DND-41 (cell line): ENCODE measurements at regions not wholly inside any gene's neighbourhood (a gene's known extent, or its start where the extent isn't known, plus 50 kb on each side); places are given as distances from the start of the nearest gene placed in this dataset.

Experiments
- ATAC-seq: fragments of 200-7000 bp; cut with Tn5 transposase; 3 replicates; pipeline ENCODE4 v1.9.1; 2021; ENCODE audit warnings: low read depth; ENCODE audit not compliant: insufficient read depth
- DNase-seq: peaks from one replicate; pipeline ENCODE4 v3.0.0-alpha.2; 2020
- H2AFZ ChIP-seq: 2 replicates; pipeline ENCODE4 v1.6.0; 2012; ENCODE audit warnings: low read depth, low read length
- H3K27ac ChIP-seq: 2 replicates; pipeline ENCODE4 v1.5.1; 2012; ENCODE audit warnings: low read length, inconsistent platforms
- H3K27me3 ChIP-seq: fragments of 200-600 bp; sonication (generic); 2 replicates; pipeline ENCODE4 v1.6.0; 2012; ENCODE audit warnings: low read length, mild to moderate bottlenecking, inconsistent platforms; ENCODE audit not compliant: insufficient read depth, poor library complexity
- H3K36me3 ChIP-seq: 2 replicates; pipeline ENCODE4 v1.5.1; 2012; ENCODE audit warnings: low read length, inconsistent platforms; ENCODE audit not compliant: insufficient read depth
- H3K4me1 ChIP-seq: 2 replicates; pipeline ENCODE4 v1.5.1; 2012; ENCODE audit warnings: mild to moderate bottlenecking, low read length; ENCODE audit not compliant: insufficient read depth
- H3K4me2 ChIP-seq: 2 replicates; pipeline ENCODE4 v1.6.0; 2012; ENCODE audit warnings: mild to moderate bottlenecking, moderate library complexity, low read length, inconsistent platforms; ENCODE audit not compliant: insufficient read depth
- H3K4me3 ChIP-seq, 2 experiments: fragments of 200-600 bp in 1 of 2; shearing (Covaris generic) in 1 of 2; 2 replicates each; pipeline ENCODE4 v1.5.1; 2012 to 2016; ENCODE audit warnings: inconsistent platforms in 2 of 2, low read length in 2 of 2, mild to moderate bottlenecking in 2 of 2, low read depth in 1 of 2, moderate library complexity in 1 of 2
- H3K79me2 ChIP-seq: 2 replicates; pipeline ENCODE4 v1.6.0; 2012; ENCODE audit warnings: low read length, inconsistent platforms; ENCODE audit not compliant: insufficient read depth
- H3K9ac ChIP-seq: 2 replicates; pipeline ENCODE4 v1.6.0; 2012; ENCODE audit warnings: low read depth, mild to moderate bottlenecking, inconsistent platforms, low read length, moderate library complexity
- H3K9me3 ChIP-seq: 2 replicates; pipeline ENCODE4 v1.5.1; 2012; ENCODE audit warnings: low read length, moderate library complexity, mild to moderate bottlenecking, inconsistent platforms; ENCODE audit not compliant: insufficient read depth, severe bottlenecking
- H4K20me1 ChIP-seq: 2 replicates; pipeline ENCODE4 v1.6.0; 2012; ENCODE audit warnings: low read length; ENCODE audit not compliant: insufficient read depth
- EZH2 ChIP-seq: IDR thresholded peaks from 3 replicates; pipeline ENCODE4 v1.6.1; 2012; ENCODE audit warnings: borderline replicate concordance, low read depth, mild to moderate bottlenecking, moderate library complexity, low read length, inconsistent platforms; ENCODE audit not compliant: severe bottlenecking
- TF ChIP-seq, protein P1 (sequence below): IDR thresholded peaks from 2 replicates; pipeline ENCODE4 v1.5.1; 2012; ENCODE audit warnings: borderline replicate concordance, low read length, moderate library complexity, mild to moderate bottlenecking; ENCODE audit not compliant: poor library complexity, severe bottlenecking; ENCODE audit errors: extremely low read depth

DNA sequence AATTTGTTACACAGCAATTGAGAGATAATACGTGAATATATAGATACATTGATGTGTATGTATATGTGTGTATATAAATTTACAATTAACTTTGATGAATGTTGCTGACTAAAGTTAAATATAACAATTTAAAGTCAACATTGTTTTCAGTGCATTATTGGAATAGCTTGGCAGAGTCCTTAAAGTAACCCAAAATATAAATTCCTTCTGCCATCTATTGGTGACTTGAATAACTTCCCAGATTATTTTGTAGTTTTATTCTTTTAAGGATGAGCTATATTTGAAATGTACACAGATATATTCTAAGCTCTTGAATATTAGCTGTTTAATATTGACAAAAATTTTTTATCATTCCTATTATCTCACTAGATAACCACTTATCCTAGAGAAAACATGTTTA, 298.2 kb upstream of the FSTL5 start:
- no peak overlapping the region for H3K4me2 ChIP-seq
- no peak for TF ChIP-seq EZH2
- TF ChIP-seq, protein P1, sequence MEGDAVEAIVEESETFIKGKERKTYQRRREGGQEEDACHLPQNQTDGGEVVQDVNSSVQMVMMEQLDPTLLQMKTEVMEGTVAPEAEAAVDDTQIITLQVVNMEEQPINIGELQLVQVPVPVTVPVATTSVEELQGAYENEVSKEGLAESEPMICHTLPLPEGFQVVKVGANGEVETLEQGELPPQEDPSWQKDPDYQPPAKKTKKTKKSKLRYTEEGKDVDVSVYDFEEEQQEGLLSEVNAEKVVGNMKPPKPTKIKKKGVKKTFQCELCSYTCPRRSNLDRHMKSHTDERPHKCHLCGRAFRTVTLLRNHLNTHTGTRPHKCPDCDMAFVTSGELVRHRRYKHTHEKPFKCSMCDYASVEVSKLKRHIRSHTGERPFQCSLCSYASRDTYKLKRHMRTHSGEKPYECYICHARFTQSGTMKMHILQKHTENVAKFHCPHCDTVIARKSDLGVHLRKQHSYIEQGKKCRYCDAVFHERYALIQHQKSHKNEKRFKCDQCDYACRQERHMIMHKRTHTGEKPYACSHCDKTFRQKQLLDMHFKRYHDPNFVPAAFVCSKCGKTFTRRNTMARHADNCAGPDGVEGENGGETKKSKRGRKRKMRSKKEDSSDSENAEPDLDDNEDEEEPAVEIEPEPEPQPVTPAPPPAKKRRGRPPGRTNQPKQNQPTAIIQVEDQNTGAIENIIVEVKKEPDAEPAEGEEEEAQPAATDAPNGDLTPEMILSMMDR: no peak
- H3K4me3 ChIP-seq: no peak overlapping the region
- H3K27me3 ChIP-seq: no peaks in the 10 kb centered on the region
- no peaks in the 10 kb centered on the region for H3K36me3 ChIP-seq
- H3K27ac ChIP-seq: no peak overlapping the region
- no peak for DNase-seq
- no peaks in the 10 kb centered on the region for H4K20me1 ChIP-seq
- H3K4me1 ChIP-seq: no peaks in the 10 kb centered on the region
- H2AFZ ChIP-seq: no peak overlapping the region
- H3K9ac ChIP-seq: no peak overlapping the region
- H3K79me2 ChIP-seq: no peaks in the 10 kb centered on the region
- no peaks in the 10 kb centered on the region for H3K9me3 ChIP-seq
- ATAC-seq: no peak

DNA sequence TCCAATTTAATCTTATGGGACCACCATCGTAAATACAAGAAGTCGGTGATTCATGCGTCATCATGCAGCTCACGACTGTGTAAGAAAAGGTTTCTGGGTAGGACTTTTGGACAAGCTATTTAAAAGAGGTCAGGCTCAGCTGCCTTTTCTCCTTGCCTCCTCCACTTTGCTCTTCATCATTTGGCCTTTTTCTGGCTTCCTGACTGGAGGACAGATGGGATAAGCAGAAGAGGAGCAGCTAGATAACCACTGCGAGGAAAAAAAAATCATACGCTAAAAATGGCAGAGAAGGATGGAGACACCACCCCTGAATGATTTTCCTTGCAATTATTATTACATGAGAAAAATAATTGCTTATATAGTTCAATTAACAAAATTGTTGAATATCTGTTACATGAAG, 294.3 kb upstream of the FSTL5 start:
- H3K79me2 ChIP-seq: no peaks in the 10 kb centered on the region
- H3K9ac ChIP-seq: no peak overlapping the region
- no peaks in the 10 kb centered on the region for H3K4me1 ChIP-seq
- no peaks in the 10 kb centered on the region for H3K36me3 ChIP-seq
- ATAC-seq (no peak), DNase-seq (no peak)
- H3K4me3 ChIP-seq: no peak overlapping the region
- no peak overlapping the region for H3K27ac ChIP-seq
- H3K27me3 ChIP-seq: no peaks in the 10 kb centered on the region
- no peak overlapping the region for H3K4me2 ChIP-seq
- no peaks in the 10 kb centered on the region for H4K20me1 ChIP-seq
- no peaks in the 10 kb centered on the region for H3K9me3 ChIP-seq
- H2AFZ ChIP-seq: no peak overlapping the region
- TF ChIP-seq, protein P1: no peak
- no peak for TF ChIP-seq EZH2

DNA sequence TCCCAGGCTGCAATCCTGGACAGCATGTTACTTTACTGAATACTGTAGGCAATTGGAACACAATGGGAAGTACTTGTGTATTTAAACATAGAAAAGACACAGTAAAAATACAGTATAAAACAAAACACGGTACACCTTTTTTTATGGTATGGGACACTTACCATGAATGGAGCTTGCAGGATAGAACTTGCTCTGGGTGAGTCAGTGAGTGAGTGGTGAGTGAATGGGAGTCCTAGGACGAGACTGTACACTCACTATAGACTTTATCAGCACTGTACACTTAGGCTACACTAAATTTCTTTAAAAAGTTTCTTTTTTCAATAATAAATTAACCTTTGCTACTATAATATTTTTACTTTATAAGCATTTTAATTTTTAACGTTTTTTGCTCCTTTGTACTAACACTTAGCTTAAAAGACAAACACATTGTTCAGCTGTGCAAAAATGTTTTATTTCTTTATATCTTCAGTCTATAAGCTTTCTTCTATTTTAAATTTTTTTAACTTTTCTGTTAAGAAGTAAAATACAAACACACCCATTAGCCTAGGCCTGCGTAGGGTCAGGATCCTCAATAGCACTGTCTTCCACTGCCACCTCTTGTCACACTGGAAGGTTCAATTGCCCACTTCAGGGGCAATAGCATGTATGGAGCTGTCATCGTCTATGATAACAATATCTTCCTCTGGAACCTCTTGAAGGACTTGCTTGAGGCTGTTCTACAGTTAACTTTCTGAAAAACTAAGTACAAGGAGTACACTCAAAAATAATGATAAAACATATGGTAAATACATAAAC, 293.5 kb upstream of the FSTL5 start:
- Histone ChIP-seq H3K9ac (no peak overlapping the region), H3K4me2 (no peak overlapping the region)
- TF ChIP-seq EZH2: no peak
- TF ChIP-seq, protein P1: no peak

DNA sequence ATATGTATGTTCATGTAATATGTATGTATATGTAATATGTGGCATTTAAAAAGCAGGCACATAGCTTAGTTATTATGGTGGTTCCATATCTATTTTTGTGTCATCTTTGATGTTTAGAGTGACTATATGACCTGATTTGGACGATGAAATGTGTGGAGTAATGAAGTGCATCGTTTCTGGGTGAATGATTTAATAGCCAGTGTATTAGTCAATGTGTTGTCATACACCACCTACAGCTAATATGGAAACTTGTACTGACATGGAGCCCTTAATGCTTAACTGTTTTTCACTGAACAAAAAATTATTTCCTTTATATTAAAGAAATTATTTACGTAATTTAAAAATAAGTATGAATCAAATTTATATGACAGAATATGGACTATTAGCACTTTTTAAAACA, 292.3 kb upstream of the FSTL5 start:
- no peak overlapping the region for H3K27ac ChIP-seq
- no peak overlapping the region for H3K4me3 ChIP-seq
- TF ChIP-seq, protein P1: no peak
- no peak for TF ChIP-seq EZH2
- H2AFZ ChIP-seq: no peak overlapping the region
- no peak for DNase-seq
- no peaks in the 10 kb centered on the region for H3K4me1 ChIP-seq
- no peaks in the 10 kb centered on the region for H3K36me3 ChIP-seq
- H3K4me2 ChIP-seq: no peak overlapping the region
- no peaks in the 10 kb centered on the region for H3K79me2 ChIP-seq
- no peaks in the 10 kb centered on the region for H4K20me1 ChIP-seq
- no peak for ATAC-seq
- H3K27me3 ChIP-seq: no peaks in the 10 kb centered on the region
- H3K9me3 ChIP-seq: no peaks in the 10 kb centered on the region
- H3K9ac ChIP-seq: no peak overlapping the region

More for the DNA sequence above, 293.5 kb upstream of the FSTL5 start:
- DNase-seq (no peak), ATAC-seq (no peak)
- Histone ChIP-seq H3K9me3 (no peaks in the 10 kb centered on the region), H3K27ac (no peak overlapping the region), H3K79me2 (no peaks in the 10 kb centered on the region), H3K4me1 (no peaks in the 10 kb centered on the region), H2AFZ (no peak overlapping the region), H4K20me1 (no peaks in the 10 kb centered on the region), H3K36me3 (no peaks in the 10 kb centered on the region), H3K27me3 (no peaks in the 10 kb centered on the region), H3K4me3 (no peak overlapping the region)
